Stimulated activated CD8-positive, alpha-beta memory T cell treated with anti-CD3 and anti-CD28 coated beads, Interleukin-4, amount 100 ng/mL, for 4 hours (primary cell): ENCODE measurements at regions not wholly inside any gene's neighbourhood (a gene's known extent, or its start where the extent isn't known, plus 50 kb on each side); places are given as distances from the start of the nearest gene placed in this dataset.
"Not testable (repeated sequence)": the region's sequence is repeated elsewhere in the genome, so short reads cannot be mapped to it uniquely, and the experiment has no call there.

Experiments used
- DNase-seq, 2 donors: peaks; one replicate each; pipeline ENCODE4 v3.0.0-alpha.2; 2020; ENCODE audit warnings: low read depth in 2 of 2, low spot score in 1 of 2

- DNase-seq = no peak
Measured at GRCh38 chr20:56723331-56723730, 94.2 kb downstream of the TFAP2C start.

- no peak for DNase-seq
Measured at GRCh38 chr20:56724241-56724757, 95.2 kb downstream of the TFAP2C start.

- DNase-seq = no peak
Measured at GRCh38 chr20:56730003-56730402, 100.9 kb downstream of the TFAP2C start.

GRCh38 chr20:56730996-56731395 is 101.9 kb downstream of the TFAP2C start:
- no peak for DNase-seq

- no peak for DNase-seq
Measured at GRCh38 chr20:56731476-56731875, 102.4 kb downstream of the TFAP2C start.

GRCh38 chr20:56733967-56734366 is 104.9 kb downstream of the TFAP2C start:
- no peak for DNase-seq

- no peak for DNase-seq
Measured at GRCh38 chr20:56735084-56735642, 106.1 kb downstream of the TFAP2C start.

- no peak for DNase-seq
Measured at GRCh38 chr20:56736285-56736857, 107.3 kb downstream of the TFAP2C start.

- DNase-seq = not testable (repeated sequence)
Measured at GRCh38 chr20:56744325-56744821, 115.3 kb downstream of the TFAP2C start.

GRCh38 chr20:56748476-56749377 is 119.6 kb downstream of the TFAP2C start:
- no peak for DNase-seq

- DNase-seq = no peak
Measured at GRCh38 chr20:56750430-56750829, 121.3 kb downstream of the TFAP2C start.

GRCh38 chr20:56752274-56752673 is 123.2 kb downstream of the TFAP2C start:
- no peak for DNase-seq

- no peak for DNase-seq
Measured at GRCh38 chr20:56755201-56755600, 126.1 kb downstream of the TFAP2C start.

- DNase-seq = not testable (repeated sequence)
Measured at GRCh38 chr20:56756658-56757057, 127.6 kb downstream of the TFAP2C start.

GRCh38 chr20:56758706-56759105 is 129.6 kb downstream of the TFAP2C start:
- no peak for DNase-seq

GRCh38 chr20:56759741-56760278 is 130.7 kb downstream of the TFAP2C start:
- no peak for DNase-seq

- no peak for DNase-seq
Measured at GRCh38 chr20:56760610-56761009, 131.5 kb downstream of the TFAP2C start.

- no peak for DNase-seq
Measured at GRCh38 chr20:56761393-56761792, 132.3 kb downstream of the TFAP2C start.

GRCh38 chr20:56762401-56762800 is 133.3 kb downstream of the TFAP2C start:
- DNase-seq = no peak

GRCh38 chr20:56762829-56763228 is 133.7 kb downstream of the TFAP2C start:
- DNase-seq = no peak

- DNase-seq = no peak
Measured at GRCh38 chr20:56764671-56765070, 135.6 kb downstream of the TFAP2C start.
